ENCODE measurements at regions not wholly inside any gene's neighbourhood (a gene's known extent, or its start where the extent isn't known, plus 50 kb on each side); places are given as distances from the start of the nearest gene placed in this dataset.
"Not testable (repeated sequence)": the region's sequence is repeated elsewhere in the genome, so short reads cannot be mapped to it uniquely, and the experiment has no call there.

DNA sequence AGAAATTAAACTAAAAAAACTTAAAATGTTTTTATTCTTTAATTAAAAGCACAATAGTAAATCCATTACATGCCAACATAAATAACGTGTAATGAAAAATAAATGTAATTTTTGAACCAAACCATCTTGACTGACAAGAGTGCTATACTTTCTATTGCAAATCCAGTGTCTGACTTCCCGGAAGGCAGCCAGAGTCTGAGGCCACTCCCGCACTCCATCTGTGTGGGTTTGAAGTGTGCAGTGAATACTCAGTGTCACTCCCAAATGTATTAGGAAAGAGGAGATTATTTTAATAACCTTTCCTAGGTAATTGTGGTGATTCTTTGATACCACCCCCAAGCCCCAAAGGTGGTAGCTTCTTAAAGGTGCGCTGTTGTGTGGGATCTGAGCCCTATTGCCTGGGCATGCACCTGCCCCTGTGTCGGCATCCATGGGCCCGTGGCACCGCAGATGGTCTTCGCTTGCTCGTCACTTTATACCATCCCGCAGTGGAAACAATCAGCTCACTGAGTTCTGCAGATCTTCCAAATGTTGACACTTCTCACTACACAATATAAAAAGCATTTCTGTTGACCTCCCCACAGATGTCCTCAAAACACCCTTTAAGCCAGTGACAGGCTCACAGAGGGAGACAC is 391.2 kb downstream of the THBS2 start:
- intact Hi-C loops (cut with micrococcal nuclease) = no loop called here
- no peak for ATAC-seq
- DNase-seq = no peak

DNA sequence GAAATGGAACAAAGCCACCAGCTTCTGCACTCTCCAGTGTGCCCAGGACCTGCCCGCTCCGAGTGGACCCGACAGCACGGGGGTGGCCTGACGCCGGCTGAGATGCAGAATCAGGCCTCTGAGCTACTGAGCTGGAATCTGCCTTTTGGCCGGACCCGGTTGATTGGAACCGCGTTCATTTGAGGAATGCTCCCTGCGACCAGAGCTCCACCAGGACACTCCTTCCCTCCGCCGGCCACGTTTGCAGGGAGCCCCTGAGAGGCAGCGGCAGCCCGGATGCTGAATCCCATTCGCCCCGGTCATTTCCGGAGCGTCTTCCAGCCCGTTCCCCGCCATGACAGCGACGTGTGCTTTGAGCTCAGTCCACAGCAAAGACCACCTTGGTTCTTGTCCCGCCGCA is 392.7 kb downstream of the THBS2 start:
- intact Hi-C loops (cut with micrococcal nuclease) = no loop called here
- no peak for ATAC-seq
- DNase-seq = no peak

DNA sequence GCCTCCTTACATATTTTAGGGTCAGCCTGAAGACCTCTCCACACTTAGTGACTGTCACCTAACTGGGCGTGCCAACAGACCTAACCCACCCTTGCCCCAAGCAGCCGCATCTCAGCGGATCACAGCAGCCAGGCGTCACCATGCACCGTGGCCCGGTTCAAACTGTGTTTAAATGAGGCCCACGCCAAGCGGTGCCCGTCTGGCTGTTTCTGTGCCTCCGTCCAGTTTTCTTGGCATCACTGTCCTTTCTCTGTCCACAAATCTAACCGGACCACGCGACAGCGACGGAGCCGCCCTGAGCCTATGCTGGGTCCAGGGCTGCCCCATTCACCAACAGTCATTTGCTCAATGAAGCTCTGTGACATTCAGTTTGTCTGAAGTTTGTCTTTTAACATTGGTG is 393.3 kb downstream of the THBS2 start:
- intact Hi-C loops (cut with micrococcal nuclease) = no loop called here
- DNase-seq (no peak), ATAC-seq (no peak)

DNA sequence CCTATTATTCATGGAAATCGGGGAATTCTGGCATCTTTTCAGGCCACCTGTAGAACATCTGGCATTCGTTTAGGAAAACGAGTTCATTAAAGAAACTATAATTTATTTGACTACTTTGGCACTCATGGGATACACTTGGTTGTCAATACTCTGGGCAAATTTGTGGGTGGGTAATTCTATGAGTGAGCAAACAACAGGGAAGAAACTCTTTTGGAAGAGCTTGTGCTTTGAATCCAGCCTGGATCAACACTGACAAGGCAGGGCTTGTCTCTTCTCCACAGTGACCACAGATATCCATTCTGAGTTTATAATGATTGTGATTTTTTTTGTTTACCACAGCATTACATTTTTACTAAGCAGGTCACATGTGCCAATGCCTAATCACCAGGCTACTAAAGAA is 394.7 kb downstream of the THBS2 start:
- intact Hi-C loops (cut with micrococcal nuclease) = no loop called here
- no peak for ATAC-seq

DNA sequence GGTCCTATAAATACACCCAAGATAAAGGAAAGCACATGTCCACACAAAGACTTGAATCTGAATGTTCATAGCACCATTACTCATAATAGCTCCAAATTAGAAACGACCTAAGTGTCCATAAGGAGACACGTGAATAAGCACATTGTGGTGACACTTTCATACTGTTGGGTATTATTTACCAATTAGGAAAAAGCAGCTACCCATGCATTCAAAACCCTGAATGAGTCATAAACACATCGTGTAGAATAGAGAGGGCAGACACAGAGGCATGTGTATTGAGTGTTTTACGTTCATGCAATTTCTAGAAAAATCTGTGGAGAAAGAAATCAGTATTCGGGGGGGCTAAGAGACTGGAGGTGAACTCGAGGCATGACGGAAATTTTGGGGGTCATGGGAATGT is 396.7 kb downstream of the THBS2 start:
- DNase-seq (no peak), ATAC-seq (no peak)
- intact Hi-C loops (cut with micrococcal nuclease) = no loop called here

More for the DNA sequence above, 394.7 kb downstream of the THBS2 start:
- no peak for DNase-seq

DNA sequence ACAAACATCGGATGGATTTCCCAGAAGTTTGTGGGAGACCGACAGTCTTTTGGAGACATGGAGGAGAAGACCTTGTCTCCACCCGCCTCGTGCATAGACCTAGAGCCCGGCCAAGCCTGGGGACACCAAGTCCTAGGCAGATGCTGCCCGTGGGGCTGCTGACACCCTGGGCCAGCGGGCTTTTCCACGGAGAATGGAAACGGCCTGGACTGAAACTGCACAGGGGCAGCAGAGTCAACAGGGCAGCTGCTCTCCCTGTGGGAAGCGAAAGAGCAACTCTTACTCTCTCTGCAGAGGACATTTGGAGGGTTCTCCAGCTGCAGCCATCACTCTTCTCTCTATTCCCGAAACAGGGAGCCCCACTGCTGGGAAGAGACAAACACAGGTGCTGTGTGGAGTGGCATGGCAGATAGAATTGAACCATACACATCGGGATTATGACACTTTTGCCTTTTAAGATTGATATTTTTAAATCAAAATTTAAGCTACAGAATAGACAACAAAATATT is 401.2 kb downstream of the THBS2 start:
- DNase-seq (no peak), ATAC-seq (peak; percentile 47)
- intact Hi-C loops (cut with micrococcal nuclease) = no loop called here

DNA sequence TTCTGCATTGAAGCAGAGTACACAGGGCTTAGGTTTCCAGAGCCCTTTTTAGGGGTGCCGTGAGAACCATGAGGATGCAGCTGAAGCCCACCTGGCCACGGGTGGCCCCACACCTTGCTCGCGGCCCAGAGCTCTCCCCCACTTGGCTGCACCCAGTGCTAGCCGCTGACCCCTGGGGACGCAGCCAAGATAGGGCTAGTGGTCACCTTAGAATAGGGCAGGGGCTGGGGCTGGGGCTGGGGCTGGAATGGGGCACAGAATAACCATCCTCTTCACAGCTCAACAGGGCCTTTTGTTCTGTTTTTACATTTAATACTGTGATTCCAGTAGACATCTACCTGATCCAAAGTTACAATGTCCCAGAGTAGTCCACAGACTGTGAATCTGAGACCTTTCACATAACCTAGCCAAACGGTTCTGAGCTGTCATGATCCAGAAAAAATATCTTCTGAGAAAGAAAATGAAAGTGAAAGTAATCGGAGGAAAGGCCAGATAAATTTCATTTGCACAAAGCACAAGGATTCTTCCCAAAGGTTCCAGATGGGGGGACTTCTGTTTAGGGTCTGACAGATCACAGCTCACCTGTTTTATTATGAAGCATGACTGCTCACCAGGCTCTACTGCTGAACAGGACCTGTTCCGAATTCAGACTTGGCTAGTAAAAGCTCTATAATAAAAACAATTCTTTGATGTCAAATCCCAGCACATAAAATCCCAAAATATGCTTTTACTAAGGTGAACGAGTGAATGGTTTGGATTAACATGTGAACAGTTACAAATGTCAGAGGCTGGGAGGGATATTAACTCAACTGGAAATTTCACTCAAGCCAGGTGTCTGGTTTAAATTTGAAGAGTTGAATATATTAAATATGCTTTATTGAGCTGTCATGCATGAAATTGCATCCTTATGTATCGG is 401.9 kb downstream of the THBS2 start:
- ATAC-seq (no peak), DNase-seq (no peak)
- intact Hi-C loops (cut with micrococcal nuclease) = no loop called here

DNA sequence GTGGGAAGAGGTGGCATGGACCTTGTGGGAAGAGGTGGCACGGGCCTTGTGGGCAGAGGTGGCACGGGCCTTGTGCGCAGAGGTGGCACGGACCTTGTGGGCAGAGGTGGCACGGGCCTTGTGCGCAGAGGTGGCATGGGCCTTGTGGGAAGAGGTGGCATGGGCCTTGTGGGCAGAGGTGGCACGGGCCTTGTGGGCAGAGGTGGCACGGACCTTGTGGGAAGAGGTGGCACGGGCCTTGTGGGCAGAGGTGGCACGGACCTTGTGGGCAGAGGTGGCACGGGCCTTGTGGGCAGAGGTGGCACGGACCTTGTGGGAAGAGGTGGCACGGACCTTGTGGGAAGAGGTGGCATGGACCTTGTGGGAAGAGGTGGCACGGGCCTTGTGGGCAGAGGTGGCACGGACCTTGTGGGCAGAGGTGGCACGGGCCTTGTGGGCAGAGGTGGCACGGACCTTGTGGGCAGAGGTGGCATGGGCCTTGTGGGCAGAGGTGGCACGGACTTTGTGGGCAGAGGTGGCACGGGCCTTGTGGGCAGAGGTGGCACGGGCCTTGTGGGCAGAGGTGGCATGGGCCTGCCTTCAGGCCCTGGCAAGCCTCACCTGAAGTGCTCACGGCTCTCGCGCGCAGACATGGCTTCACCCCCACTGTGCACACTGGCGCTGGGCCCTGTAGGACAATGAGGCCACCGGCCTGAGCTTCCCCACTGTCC is 403.5 kb downstream of the THBS2 start:
- ATAC-seq; intact Hi-C loops (cut with micrococcal nuclease); DNase-seq: not testable (repeated sequence)

DNA sequence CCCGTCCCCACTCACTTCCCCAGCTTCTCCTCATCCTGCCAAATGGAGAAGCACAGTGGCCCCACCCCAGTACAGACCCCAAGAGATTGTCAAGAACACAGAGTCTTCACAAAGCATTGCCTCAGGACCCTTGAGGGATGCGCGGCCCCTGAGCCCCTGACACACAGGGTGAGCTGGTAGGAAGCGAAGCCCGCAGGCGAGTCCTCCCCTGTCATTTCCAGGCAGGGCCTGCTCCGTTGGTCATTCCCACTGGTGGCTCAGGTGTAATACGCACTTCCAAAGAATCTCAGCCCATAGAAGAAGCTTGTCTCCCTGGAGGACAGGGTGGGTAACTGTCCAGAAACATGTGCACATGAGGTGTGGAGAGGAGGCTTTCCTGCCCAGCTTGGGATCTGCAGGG is 404.2 kb downstream of the THBS2 start:
- intact Hi-C loops (cut with micrococcal nuclease) = no loop called here
- DNase-seq (no peak), ATAC-seq (no peak)

DNA sequence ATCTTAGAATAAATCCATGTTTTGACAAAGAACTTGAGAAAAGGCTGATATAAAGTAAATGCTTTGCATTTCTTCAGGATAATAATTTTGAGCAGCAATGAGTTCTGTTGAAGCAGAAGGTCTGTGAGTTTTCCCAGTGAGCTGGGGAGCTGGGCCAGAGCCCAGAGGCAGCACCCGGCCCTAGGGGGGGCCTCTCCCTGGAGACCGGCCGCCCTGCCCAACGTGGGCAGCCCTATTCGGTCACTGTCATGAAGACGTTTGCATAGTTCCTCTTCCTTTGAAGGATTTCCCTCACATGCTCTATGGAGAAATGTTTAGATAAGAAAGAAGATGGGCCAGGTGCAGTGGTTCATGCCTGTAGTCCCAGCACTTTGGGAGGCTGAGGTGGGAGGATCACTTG is 404.8 kb downstream of the THBS2 start:
- intact Hi-C loops (cut with micrococcal nuclease) = no loop called here
- DNase-seq (no peak), ATAC-seq (no peak)

DNA sequence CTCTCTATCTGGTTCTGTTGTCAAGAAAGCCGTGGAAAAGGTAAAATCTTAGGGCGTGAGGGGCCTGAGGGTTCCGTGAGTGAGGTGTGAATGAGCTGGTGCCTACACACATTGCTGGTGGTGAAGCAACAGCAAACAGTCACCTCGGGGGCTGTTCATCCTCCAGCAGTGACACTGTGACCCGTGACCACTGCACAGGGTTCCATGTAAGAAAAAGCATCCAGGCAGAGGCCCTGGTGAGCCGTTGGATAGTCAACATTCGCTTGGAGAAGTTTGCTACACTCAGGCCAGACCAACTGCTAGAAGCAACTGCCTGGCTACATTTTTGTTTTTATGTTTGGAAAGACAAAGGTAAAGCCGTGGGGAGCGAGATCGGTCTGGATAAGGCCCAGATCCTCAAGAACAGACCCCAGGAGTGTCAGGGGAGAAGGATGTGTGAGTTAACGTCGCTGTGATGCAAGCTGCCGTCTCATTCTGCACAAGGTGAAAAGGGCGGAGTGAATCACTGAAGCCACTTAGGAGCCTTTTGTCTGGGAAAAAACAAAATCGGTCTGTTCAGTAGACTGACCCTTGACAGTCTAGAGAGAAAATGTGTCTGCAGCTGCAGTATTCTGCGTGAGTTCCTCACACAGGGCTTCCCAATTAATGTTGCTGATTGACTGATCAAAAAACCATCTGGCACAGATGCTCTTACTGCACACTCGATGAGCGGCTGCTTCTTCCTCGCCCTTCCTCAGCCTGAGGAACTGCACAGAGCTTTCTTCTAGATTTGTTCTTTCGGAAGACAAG is 404.0 kb downstream of the SMOC2 start:
- no peak for DNase-seq
- no peak for ATAC-seq
- intact Hi-C loops (cut with micrococcal nuclease) = no loop called here

DNA sequence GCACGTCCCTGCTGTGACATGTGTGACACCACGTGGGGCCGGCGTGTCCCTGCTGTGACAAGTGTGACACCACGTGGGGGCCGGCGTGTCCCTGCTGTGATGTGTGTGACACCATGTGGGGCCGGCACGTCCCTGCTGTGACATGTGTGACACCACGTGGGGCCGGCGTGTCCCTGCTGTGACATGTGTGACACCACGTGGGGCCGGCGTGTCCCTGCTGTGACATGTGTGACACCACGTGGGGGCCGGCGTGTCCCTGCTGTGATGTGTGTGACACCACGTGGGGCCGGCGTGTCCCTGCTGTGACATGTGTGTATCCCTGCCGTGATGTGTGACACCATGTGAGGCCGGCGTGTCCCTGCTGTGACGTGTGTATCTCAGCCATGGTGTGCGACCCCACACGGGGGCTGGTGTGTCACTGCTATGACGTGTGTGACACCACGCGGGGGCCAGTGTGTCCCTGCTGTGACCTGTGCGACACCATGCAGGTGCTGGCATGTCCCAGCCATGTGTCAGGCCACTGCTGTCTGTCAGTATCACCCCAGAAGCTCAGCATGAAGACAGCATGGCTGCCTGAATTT is 401.7 kb downstream of the SMOC2 start:
- intact Hi-C loops (cut with micrococcal nuclease) = not testable (repeated sequence)

DNA sequence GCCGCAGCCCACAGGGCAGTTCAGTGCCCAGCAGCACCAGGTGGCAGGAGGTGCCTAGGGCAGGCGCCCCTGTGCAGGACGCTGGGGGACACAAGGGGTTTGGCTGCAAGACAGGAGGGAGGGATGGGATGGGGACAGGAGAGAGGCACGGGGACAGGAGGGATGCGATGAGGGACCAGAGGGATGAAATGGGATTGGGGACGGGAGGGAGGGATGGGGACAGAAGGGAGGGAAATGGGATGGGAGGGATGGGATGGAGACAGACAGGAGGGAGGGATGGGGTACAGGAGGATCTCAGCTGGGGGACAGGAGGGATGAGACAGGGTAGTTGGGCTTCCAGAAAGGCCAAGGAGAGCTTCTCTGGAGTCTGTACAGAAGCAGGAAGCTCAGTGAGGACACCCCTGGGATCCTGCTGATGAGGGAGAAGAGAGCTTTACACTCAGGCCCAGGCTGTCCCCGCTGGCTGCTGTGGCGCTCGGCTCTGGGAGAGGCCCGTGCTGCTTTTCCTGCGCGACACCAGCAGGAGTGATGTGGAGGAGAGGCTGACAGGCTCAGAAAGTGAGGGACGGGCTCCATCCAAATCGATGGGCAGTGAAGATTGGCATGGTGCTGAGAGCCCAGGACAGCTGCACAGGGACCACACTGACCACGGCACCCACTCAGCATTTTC is 400.8 kb downstream of the SMOC2 start:
- DNase-seq = no peak
- intact Hi-C loops (cut with micrococcal nuclease) = no loop called here
- ATAC-seq = no peak

More for the DNA sequence above, 401.7 kb downstream of the SMOC2 start:
- not testable (repeated sequence) for ATAC-seq, DNase-seq

DNA sequence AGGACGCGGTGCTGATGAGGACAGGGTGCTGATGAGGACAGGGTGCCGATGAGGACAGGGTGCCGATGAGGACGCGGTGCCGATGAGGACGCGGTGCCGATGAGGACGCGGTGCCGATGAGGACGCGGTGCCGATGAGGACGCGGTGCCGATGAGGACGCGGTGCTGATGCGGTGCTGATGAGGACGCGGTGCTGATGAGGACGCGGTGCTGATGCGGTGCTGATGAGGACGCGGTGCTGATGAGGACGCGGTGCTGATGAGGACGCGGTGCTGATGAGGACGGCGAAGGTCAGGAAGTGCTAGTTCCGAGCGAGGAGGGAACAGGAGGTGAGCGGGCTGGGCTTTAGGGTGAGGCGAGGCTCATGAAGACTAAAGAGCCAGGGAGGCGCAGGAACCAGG is 399.9 kb downstream of the SMOC2 start:
- DNase-seq; intact Hi-C loops (cut with micrococcal nuclease); ATAC-seq: not testable (repeated sequence)

DNA sequence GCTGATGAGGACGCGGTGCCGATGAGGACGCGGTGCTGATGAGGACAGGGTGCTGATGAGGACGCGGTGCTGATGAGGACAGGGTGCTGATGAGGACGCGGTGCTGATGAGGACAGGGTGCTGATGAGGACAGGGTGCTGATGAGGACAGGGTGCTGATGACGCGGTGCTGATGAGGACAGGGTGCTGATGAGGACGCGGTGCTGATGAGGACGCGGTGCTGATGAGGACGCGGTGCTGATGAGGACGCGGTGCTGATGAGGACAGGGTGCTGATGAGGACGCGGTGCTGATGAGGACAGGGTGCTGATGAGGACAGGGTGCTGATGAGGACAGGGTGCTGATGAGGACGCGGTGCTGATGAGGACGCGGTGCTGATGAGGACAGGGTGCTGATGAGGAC is 399.3 kb downstream of the SMOC2 start:
- ATAC-seq; DNase-seq; intact Hi-C loops (cut with micrococcal nuclease): not testable (repeated sequence)

DNA sequence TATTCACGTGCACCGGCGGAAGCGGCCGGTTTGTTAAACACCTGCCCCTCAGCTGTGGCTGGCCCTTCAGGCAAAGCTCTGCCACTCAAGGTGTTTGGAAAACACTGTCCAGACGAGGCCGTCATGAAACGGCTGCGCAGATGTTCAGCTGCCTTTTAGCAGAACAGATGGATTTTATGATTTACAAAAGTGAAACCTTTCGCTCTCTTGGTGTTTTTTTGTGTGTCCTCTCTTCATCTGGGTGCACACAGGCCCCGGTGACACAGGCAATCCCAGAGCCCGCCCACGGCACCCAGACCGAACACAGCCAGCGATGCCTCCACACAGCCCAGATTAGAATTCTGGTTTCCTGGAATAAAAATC is 397.0 kb downstream of the SMOC2 start:
- DNase-seq = no peak
- ATAC-seq = peak; percentile 45
- intact Hi-C loops (cut with micrococcal nuclease) = no loop called here

DNA sequence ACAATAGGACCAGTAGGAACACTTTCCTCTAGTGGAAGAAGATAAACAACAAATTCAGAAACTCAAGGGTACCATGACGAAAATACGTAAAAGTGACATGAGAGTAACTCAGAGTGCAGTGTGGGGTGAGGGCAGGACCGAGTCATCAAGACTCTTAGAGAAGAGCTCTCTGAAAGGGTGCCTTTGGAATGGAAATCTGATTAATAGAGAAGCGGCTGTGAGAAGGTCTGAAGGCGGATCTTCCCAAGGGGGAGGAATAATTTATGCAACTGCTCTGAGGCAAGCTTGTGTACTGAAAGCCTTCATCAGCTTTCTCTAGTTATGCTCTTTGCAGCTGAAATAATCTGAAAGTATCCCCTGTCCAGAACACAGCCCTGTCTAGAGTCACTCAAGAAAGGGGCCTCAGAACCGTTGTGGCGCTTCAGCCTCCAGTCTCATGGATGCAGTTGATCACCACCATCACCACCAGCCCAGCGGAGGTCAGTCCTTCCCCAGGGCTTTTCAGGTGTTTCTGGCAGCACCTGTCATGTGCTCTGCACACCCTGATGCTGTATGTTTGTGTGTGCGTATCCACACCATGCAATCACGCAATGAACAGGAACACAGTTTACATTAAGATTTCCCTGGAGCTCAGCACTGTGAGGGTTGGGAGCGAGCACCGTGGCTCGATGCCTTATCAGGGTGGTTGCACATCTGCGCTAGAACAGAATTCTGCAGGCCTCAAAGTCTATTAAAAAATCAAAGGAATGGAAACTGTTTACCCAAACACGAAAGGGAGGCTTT is 396.5 kb downstream of the SMOC2 start:
- DNase-seq (no peak), ATAC-seq (peak; percentile 43)
- intact Hi-C loops (cut with micrococcal nuclease) = no loop called here

DNA sequence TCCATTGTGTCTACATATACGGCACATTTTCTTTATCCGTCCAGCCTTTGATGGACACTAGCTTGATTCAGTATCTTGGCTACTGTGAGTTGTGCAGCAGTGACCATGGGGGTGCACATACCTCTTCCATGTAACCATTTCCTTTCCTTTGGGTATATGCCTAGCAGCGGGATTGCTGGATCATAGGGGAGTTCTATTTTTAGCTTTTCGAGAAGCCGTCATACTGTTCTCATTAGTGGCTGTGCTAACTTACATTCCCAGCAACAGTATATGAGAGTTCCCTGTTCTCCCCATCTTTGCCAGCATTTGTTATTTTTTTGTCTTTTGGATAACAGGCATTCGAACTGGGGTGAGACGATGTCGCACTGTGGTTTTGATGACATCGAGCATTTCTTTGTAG is 395.0 kb downstream of the SMOC2 start:
- ATAC-seq = no peak
- DNase-seq = no peak
- intact Hi-C loops (cut with micrococcal nuclease) = no loop called here
